Esophagus mucosa (tissue), 1 donor: ENCODE measurements at regions not wholly inside any gene's neighbourhood (a gene's known extent, or its start where the extent isn't known, plus 50 kb on each side); places are given as distances from the start of the nearest gene placed in this dataset.
A peak's percentile ranks its signal among the peaks of the same experiment; 100 is the strongest.
"Not testable (repeated sequence)": the region's sequence is repeated elsewhere in the genome, so short reads cannot be mapped to it uniquely, and the experiment has no call there.

Experiments used
- ATAC-seq: fragments of 200-7000 bp; cut with Tn5 transposase; one replicate; pipeline ENCODE4 v1.9.1; 2020
- donor health status: DM: yes; HTN: yes; CAD: no.

DNA sequence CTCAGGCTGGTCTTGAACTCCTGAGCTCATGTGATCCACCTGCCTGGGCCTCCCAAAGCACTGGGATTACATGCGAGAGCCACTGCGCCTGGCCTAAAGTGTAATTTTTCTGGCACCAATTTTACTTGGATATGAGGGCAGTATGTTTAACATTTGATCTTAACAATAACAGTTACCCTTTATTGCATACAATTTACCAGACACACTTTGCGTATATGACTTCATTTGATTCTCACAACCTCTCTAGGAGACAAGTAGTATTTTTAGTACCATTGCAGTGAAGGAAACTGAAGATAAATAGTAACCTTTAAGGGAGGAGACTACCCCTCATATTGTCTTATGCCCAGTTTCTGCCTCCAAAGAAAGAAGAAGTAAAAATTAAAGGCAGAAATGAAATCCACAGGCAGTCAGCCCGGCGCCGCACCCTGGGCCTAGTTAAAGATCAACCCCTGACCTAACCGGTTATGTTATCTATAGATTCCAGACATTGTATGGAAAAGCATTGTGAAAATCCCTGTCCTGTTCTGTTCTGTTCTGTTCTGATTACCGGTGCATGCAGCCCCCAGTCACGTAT is 54.0 kb downstream of the CYP26A1 start:
- not testable (repeated sequence) for ATAC-seq

DNA sequence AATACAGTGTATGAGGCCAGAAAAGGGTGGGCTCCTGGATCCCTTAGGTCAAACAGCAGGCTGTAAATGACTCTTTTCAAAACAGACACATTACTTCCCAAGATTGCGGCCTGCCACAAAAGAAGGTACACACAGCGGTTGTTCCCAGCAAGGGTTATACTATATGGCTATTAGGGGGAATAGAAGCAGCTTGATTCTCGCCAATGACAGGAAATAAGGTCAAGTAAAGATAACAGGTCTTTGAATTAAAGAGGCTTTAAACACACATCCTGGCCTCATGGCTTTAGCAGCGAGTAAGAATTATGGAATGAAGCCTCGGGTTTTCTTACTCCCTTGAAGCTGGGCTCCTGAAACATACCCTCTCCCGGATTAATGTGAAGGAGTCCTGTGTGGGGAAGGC is 58.3 kb downstream of the CYP26A1 start:
- ATAC-seq, result no peak

DNA sequence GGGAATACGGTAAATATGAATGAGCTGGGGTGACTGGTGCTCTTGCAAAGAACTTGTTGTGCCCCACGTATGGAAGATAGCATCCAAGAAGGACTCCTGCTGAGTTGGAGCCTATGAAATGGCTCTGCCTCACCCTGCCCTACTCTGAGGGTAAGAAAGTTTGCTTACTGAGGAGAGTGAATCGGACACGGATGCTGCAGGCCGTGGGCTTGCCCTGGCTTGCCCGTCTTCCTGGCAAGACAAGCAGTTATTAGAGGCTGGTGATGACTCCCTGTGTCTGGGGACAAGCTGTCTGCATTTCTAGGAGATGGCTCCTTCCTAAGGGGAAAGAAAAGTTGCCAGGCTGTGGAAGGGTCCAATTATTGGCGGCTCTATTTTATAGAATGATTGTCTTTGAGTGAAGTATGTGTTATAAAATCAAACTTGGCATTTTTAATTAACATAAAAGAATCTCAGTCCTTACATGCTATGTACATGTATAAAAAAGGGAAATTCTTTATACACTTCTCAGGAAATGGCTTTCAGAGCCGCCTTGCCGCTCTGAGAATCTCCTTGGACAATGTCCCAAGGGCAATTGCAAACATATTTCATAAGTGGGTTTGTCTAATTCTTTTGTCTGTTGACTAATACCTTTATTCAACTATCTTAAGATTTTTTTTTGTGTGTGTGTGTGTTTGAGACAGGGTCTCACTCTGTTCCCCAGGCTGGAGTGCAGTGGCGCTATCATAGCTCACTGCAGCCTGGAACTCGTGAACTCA is 64.6 kb downstream of the CYP26A1 start:
- peak; percentile 90 for ATAC-seq

DNA sequence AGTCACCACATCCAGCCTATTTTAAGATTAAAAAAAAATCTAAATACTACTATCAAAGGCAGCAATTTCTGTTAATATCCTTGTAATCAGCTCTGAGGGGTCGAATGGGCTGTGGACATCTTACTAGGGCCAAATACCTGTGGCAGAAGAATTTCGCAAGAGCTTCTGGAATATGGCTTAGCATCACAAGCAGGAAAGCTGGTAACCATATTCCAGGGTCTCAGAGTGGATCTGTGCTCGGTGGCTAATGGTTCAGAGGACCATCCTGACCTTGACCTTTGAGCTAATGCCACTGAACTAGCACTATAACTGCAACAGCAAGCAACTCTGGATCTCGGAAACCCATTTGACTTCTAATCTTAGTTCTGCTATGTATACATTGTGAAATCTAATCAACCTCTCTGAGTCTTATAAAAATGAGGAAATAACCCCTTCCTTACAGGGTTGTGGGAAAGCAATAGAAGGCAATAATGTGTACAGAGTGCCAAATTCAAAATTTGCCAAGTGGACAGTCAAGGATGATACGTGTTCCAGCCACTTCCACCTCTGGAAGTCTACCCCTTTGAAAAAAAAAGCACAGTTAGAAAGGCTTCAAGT is 65.5 kb downstream of the CYP26A1 start:
- ATAC-seq, result no peak

DNA sequence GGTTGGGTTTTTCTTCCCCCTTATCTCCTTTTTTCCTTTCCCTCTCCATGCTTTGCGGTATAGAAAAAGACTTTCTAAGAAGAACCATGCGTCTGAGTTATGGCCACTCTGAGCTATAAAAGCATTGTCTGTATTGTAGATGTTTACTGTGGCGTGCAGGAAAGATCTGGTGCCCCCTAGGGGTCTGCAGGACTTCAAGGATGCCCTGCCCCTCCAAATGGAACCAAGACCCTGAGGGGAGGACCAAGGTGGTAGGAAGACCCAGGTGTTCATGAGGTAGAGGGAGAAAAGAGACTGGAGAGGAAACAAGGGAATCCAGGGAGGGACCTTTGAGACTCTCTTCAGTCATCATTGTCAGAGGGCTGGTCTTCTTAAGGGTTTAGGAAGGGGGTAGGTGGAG is 68.8 kb downstream of the CYP26A1 start:
- no peak for ATAC-seq

DNA sequence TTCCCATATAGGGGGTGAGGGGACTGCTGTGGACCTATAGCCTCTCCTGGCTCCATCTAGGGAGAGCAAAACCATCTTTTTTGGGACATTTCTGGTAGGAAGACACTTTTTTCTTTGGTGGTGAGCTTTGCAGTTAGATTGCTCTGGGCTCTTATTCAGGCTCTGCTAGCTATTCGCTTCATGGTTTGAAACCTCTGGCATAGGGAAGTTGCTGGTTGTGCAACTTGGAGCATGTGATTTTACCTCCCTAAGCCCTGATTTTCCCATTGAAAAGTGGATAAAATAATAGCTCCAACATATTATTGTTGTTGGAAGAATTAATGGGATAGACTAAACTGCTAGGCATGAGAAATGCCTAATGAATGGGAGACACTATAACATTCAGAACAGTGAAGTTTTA is 69.6 kb downstream of the CYP26A1 start:
- no peak for ATAC-seq

DNA sequence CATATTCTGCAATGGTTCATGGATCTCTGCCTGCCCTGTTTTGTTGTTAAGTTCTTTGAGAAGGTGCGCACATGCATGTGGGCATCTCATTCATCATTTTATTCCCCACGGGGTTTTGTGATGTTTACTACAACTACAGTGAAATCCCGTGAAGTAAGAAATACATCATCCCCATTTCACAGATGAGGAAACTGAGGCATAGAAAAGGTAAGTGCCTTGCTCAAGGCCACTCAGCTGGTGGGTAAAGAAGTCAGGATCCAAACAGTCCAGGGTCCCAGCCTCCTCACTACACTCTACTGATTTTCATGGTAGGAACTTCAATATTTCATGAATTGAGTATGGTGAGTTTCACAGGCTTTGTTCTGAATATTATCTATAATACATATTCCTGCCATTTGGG is 72.6 kb downstream of the CYP26A1 start:
- ATAC-seq, result no peak

DNA sequence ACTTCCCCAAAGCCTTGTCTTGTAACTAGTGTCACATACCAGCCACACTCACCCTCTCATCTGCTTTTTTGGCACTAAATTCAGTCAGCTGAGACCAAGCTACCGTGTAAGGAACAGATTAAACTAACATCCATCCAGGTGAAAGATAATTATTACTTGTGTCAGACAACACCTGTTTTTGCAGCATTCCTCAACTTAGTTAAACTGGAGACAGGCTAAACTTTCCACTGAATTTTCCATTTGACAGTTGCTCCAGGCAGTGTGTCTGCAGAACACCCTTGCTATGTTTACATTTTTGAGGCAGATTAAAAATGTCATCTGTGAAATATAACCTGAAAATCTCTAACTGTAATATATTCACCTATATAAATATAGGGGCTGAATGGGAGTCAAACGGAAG is 73.6 kb downstream of the CYP26A1 start:
- no peak for ATAC-seq

DNA sequence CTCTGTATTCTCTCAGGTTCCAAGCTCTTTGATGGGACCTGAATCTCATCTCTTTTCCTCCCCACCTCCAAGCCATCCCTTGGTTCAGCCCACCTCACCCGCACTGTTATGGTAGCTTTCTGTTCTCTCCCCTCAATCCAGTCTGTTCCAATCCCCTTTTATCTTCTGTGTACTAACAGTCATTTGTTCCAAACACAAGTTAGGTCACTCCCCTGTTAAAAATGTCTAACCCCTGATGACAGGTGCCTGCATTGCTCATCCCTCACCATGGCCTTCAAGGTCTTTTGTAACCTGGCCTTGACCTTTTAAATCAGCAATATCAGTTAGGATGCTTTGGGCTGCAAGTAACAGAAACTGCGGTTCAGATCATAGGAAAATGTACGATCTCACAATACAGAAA is 74.8 kb downstream of the CYP26A1 start:
- ATAC-seq, result no peak

DNA sequence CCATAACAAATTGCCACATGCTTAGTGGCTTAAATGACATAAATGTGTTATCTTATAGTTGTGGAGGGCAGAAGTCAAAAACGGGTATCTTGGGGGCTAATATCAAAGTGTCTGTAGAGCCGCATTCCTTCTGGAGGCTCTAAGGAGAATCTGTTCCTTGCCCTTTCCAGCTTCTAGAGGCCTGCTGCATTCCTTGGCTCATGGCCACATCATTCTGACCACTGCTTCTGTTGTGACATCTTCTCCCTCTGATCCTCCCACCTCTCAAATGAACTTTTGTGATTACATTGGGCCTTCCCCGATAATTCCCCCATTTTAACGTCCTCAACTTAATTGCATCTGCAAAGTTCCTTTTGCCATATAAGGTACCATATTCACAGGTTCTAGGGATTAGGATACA is 76.1 kb downstream of the CYP26A1 start:
- no peak for ATAC-seq

DNA sequence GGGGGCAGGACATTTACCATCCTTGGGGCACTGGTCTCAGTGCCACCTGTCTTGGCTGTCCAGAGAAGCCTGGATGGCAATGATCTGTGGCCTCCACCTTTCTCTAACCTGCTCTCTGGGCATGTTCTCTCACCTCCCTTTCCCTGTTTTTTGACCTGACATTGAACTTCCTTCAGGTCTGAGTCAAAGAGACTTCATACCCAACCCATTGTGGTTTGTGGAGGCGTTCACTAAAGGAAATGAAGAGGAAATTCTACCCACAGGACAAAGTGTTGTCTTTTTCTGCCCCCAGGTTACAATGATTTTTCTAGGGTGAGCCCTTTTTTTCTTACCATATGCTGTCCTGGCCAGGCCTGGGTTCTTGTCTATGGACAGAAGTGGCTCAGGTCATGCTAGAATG is 76.6 kb downstream of the CYP26A1 start:
- peak; percentile 75 for ATAC-seq

DNA sequence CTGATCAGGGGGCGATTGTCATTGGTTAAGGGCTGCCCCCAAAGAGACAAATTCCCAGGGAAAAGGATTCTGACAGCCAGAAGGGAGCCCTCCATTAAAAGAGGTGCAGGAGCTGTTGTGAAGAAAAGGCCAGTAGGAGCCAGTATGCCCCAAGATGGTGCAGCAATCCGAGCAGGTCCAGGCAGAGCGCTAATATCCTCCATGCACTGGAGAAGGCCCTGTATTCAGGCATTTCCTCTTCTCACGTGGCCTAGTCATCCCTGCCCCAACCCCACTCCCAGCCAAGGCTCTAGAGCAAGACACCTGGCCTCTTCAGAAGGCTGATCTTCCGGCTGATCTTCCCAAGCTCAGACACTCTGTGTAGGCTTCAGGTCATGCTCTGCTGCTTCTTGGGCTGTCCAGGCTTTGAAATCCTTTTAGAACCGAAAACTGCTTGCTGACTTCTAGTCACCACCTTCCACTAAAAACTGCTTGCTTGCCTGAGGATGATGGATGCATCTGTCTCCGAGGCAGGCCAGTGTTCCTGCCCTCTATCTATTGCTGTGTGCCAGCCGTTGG is 77.4 kb downstream of the CYP26A1 start:
- peak; percentile 23 for ATAC-seq

DNA sequence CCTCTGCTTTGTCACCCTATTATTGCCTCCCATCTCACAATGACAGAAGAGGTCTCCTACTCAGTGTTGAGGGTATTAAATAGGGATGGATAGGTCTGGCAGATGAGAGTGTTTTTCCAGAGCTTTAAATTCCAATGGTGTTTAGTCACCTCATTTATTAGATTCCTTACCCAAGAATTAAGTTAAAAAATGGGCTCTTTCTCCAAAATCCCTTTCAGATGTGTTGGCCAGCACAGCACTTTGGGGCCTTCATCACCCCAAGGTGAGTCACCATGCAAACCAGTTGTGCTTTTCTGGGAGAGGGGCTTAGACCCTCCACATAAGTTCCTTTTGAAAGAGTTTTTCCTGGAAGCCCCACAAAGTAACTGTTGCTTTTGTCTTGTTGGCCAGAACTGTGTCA is 78.4 kb downstream of the CYP26A1 start:
- no peak for ATAC-seq

DNA sequence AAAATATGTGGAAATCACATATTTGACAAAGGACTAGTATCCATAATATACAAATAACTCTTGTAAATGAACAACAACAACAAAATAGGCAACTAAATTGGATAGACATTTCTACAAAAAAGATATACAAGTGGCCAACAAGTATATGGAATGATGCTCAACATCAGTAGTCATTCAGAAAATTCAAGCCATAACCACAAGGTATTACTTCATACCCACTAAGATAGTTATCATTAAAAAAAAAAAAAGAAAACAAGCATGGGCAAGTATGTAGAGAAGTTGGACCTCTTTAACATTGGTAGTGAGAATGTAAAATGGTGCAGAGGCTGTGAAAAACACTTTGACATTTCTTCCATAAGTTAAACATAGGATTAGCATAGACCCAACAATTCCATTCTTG is 80.8 kb downstream of the CYP26A1 start:
- ATAC-seq, result no peak

DNA sequence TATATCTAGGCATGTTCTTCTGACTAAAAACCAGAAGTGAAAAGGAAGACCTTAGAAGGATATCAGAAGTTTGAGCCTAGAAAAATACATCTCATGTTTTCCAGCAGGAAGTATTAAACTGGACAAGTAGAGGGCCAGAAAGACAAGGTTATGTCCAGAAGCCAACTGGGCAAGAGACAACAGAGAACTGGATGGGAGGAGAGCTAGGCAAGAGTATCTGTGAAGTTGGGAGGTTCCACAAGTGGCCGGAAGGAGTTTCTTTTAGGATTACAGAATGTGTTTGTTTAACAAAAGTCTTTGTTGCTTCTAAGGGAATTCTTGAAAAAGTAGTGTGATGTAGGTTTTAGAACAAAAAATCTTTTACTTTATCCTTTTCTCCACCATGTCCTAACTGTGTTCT is 86.4 kb downstream of the CYP26A1 start:
- no peak for ATAC-seq

DNA sequence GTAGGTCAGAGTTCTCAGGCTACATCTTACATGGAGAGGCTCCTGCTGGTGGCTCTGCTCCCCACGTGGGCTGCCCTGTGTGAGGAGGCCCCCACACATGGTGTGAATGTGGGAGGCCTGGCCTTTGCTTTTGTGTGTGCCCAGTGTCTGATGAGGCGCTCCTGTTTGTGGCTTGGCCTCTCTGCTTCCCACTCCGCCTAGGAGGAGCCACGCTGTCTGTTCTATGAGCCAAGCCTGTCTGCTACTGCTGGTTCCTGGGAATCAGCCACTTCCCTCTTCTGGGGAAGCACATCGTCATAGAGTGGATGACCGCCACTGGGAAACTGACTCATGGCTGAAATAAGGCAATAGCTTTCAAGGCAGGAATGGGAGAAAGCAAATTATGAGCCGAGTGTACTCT is 87.1 kb downstream of the CYP26A1 start:
- ATAC-seq, result no peak

DNA sequence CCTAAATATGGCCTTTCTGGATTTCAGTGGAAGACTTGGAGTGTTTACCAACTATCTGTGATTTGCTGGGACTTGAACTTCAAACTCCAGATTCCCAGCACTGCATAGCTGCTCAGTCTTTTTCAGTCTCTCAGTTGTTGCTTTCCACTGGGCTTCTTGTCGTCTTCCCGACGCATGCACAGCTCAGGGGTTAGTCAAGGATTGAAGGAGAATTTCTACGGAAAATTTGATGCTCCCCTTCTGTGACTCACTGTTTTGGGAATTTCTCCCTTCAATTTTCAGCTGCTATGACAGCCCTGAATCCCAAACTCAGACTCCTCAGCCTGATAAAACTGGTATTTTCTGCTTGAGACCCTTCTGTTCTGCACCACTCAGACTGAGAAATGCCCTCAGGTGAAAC is 91.7 kb downstream of the CYP26A1 start:
- ATAC-seq, result no peak

DNA sequence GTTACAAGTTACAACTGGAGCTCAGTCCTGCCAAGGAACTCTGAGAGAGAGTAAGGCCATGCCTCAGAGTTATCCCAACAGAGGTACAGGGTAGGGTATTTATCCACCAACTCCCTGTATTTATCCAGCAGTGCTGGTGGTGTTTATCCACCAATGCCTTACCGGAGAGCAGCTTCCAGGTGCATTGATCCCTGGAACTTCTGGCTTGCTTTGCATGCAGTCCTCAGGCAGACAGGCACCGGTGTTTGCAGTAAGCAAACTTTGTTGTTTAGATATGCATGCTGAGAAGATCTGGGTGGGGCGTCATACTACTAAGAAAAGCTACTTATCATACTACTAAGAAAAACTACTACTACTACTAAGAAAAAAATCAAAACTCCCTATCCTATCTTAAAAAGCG is 92.4 kb downstream of the CYP26A1 start:
- ATAC-seq, result no peak

DNA sequence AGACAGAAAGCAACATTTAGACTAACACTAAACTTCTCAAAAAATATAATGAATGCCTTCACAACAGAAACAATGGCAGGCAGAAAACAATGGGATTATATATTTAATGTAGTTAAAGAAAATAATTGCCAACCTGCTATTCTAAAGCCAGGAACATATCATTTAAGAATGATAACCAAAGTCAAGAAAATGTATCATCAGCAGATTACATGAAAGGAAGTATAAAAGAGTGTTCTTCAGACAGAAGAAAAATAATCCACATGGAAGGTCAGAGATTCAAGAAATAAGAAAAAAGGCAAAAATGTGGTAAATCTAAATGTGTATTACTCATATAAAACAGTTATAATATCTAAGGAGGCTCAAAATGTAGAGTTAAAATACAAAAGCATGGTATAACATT is 98.1 kb downstream of the CYP26A1 start:
- ATAC-seq, result no peak

DNA sequence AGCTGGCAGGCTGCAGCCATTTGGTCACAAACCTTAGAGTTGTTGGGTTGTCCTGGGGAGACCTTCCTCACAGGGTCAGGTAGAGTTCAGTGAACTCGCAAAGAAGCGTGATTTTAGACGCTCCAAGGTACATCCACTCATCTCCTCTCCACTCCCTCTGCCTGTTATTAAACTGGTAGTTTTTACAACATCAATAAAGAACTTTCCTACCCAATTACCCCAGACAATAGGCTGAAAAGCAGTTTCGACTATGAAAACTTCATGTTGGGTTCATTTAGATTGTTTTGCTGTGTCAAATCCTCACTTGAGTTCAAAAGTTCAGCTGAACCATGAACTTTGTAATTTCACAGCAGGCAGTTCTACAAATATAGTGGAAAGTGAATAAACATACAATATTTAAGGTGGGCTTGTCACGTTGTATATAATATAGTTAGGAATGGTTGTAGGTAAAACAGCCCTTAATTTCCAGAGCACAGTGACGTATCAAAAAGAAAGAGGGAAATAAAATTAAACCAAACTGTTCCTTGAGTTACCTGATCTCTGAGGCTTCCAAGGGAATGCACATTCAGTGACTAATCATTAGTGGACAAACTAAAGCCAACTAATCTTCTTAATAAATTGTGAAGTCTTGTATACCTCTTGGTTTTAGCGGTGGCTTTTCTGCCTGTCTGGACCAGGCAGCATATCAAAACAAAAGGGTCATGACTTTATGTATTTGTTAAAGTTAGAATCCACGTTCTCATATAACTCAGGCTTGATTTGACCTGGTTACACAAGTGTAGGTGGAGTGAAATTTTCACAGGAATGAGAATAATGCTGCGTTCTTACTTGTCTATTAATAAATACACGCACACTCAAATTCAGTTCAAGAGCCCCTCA is 100.5 kb downstream of the CYP26A1 start:
- ATAC-seq, result no peak

DNA sequence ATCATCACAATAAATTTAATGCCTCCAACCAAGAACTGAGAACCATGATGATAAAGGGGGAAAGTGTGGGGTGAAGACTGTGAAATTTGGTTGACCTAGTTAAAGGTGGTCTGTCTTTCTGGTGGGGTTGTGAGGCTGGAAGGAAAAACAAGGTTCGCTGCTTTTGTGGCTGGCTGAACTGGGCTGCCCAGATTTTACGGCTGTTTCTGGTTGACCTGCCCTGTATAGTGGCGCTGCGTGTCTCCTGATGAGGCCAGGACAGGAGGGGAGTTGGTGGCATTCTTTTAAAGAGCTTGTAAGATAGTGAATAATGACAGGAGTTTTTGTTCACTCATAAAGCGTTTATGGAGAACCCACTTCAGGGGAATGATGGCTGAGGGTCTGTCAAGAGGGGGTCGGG is 101.8 kb downstream of the CYP26A1 start:
- ATAC-seq, result no peak

DNA sequence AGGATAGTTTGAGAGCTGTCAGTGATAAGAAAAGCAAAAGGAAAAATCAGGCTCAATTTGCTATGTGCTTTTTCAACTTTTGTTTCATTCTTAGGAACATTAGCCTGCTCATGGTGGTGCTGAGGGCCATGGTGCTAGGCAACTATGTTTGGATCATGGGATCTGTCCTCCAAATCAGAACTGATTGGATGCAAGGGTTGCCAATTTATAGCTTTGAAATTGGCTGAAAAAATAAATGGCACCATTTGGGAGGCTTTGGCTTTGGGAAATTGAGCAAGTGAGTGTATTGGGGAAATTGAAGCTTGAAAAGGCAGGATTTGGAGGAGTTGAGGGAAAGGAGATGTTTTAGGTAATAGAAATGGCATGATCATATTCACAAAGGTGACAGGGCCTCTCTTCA is 103.8 kb downstream of the CYP26A1 start:
- no peak for ATAC-seq

DNA sequence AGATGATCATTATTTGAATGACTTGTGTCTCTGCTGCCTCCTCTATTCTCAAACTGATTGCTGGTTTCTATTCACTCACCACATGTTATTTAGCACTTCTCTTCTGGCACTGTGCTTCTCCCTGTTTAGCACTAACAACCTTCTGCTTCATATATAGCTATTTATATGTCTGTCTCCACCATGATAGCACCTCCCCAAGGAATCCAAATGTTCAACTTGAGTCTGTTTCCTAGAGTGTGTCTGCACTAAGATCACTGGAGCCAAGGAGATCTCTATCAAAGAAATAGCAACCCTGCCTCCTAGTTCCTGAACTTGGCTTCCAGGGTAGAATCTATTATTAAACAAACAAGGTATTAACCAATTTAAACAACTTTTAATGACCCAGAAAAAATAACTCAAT is 104.5 kb downstream of the CYP26A1 start:
- no peak for ATAC-seq
